B cell (primary cell): ENCODE measurements at regions not wholly inside any gene's neighbourhood (a gene's known extent, or its start where the extent isn't known, plus 50 kb on each side); places are given as distances from the start of the nearest gene placed in this dataset.

Experiments
- ATAC-seq: fragments of 200-7000 bp; cut with Tn5 transposase; one replicate; pipeline ENCODE4 v1.10.0; 2021; ENCODE audit warnings: low read depth, mild to moderate bottlenecking, moderate number of reproducible peaks, moderate library complexity
- CTCF ChIA-PET: fragments of 350-600 bp; sonication (Branson Sonifier 250); formaldehyde crosslinking; loops from one replicate; lab custom pipeline; 2021; ENCODE audit warnings: antibody characterized with exemption, inconsistent platforms; lab: Charles Lee
- POLR2A ChIA-PET: fragments of 350-600 bp; sonication (Branson Sonifier 250); formaldehyde crosslinking; loops from one replicate; lab custom pipeline; 2021; ENCODE audit warnings: antibody characterized with exemption; lab: Charles Lee
- DNase-seq: peaks from one replicate; pipeline ENCODE4 v3.0.0; 2013
- H2AFZ ChIP-seq: 2 replicates; pipeline ENCODE4 v1.6.1; 2012; ENCODE audit warnings: mild to moderate bottlenecking, low read depth, low read length; ENCODE audit not compliant: insufficient read depth, poor library complexity, severe bottlenecking
- H3K27ac ChIP-seq, 2 donors: 1 replicate in 1 of 2; 2 replicates in 1 of 2; pipeline ENCODE4 v1.5.1; 2012 to 2013; ENCODE audit warnings: low read length in 2 of 2, mild to moderate bottlenecking in 2 of 2, moderate library complexity in 1 of 2
- H3K27me3 ChIP-seq, 4 experiments: fragments of 200-600 bp in 1 of 4; sonication (generic) in 1 of 4; replicated peaks in 1 of 4; 1 replicate in 2 of 4; 2 replicates in 2 of 4; pipeline versions ENCODE4 v1.6.1 to v1.7.0; 2013 to 2016; ENCODE audit warnings: low read length in 3 of 4, mild to moderate bottlenecking in 2 of 4, mixed read lengths in 1 of 4, moderate library complexity in 1 of 4; ENCODE audit not compliant: insufficient read depth in 4 of 4, control insufficient read depth in 3 of 4; ENCODE audit errors: control extremely low read depth in 1 of 4
- H3K36me3 ChIP-seq, 2 experiments: replicated peaks in 1 of 2; 1 replicate in 1 of 2; 2 replicates in 1 of 2; pipeline versions ENCODE4 v1.6.1 to v1.7.1; 2013; ENCODE audit warnings: low read length in 1 of 2; ENCODE audit not compliant: insufficient read depth in 2 of 2, control insufficient read depth in 1 of 2; ENCODE audit errors: control extremely low read depth in 1 of 2, extremely low read depth in 1 of 2
- H3K4me1 ChIP-seq, 2 donors: fragments of 200-600 bp in 1 of 2; sonication (generic) in 1 of 2; 1 replicate in 1 of 2; 2 replicates in 1 of 2; pipeline versions ENCODE4 v1.5.1 to v1.6.1; 2013 to 2017; ENCODE audit warnings: low read length in 2 of 2; ENCODE audit not compliant: control insufficient read depth in 2 of 2, insufficient read depth in 2 of 2
- H3K4me2 ChIP-seq: replicated peaks from 2 replicates; pipeline ENCODE3; 2012; ENCODE audit warnings: mild to moderate bottlenecking, low read depth, low read length; ENCODE audit not compliant: poor library complexity, severe bottlenecking
- H3K4me3 ChIP-seq, 5 experiments: fragments of 200-600 bp in 1 of 5; sonication (generic) in 1 of 5; 1 replicate in 3 of 5; 2 replicates in 2 of 5; pipeline versions ENCODE4 v1.5.1 to v1.7.0; 2011 to 2016; ENCODE audit warnings: low read length in 4 of 5, mild to moderate bottlenecking in 4 of 5, low read depth in 2 of 5, control low read depth in 1 of 5, moderate library complexity in 1 of 5; ENCODE audit not compliant: insufficient read depth in 1 of 5; ENCODE audit errors: control extremely low read depth in 1 of 5, extremely low read depth in 1 of 5
- H3K79me2 ChIP-seq: fragments of 200-600 bp; sonication (generic); one replicate; pipeline ENCODE4 v1.6.0; 2016; ENCODE audit warnings: low read length; ENCODE audit not compliant: control insufficient read depth, insufficient read depth
- H3K9ac ChIP-seq: fragments of 200-600 bp; sonication (generic); 2 replicates; pipeline ENCODE4 v1.6.1; 2017; ENCODE audit warnings: mild to moderate bottlenecking, low read length, moderate library complexity
- H3K9me3 ChIP-seq, 3 donors: one replicate each; pipeline versions ENCODE4 v1.6.1 to v1.7.1; 2013; ENCODE audit warnings: low read length in 2 of 3; ENCODE audit not compliant: control insufficient read depth in 2 of 3, insufficient read depth in 1 of 3; ENCODE audit errors: control extremely low read depth in 1 of 3
- H4K20me1 ChIP-seq: 2 replicates; pipeline ENCODE4 v1.6.0; 2012; ENCODE audit warnings: mild to moderate bottlenecking, low read length; ENCODE audit not compliant: insufficient read depth, control insufficient read depth, poor library complexity, severe bottlenecking
- H3K27ac Mint-ChIP-seq: one replicate; pipeline ENCODE4 v1.8.0; 2021; ENCODE audit warnings: mixed read lengths
- H3K27me3 Mint-ChIP-seq: one replicate; pipeline ENCODE4 v1.8.0; 2021; ENCODE audit warnings: mixed read lengths
- H3K4me1 Mint-ChIP-seq: one replicate; pipeline ENCODE4 v1.8.0; 2021; ENCODE audit warnings: mixed read lengths
- H3K4me3 Mint-ChIP-seq: one replicate; pipeline ENCODE4 v1.8.0; 2021; ENCODE audit warnings: mixed read lengths
- H3K9me3 Mint-ChIP-seq: one replicate; pipeline ENCODE4 v1.8.0; 2022; ENCODE audit warnings: mixed read lengths; ENCODE audit not compliant: insufficient read depth
- EZH2 ChIP-seq: IDR thresholded peaks from 2 replicates; pipeline ENCODE4 v1.6.1; 2012; ENCODE audit warnings: borderline replicate concordance, low read depth, mild to moderate bottlenecking, moderate library complexity, low read length; ENCODE audit not compliant: insufficient read depth, poor library complexity, severe bottlenecking
- WGBS: methylation state at CpG from one replicate; pipeline ENCODE4 v1.1.5; 2013; ENCODE audit warnings: missing lambda C conversion rate; ENCODE audit not compliant: insufficient coverage; 5-methylcytosine and 5-hydroxymethylcytosine counted together
- intact Hi-C: fragments of 100-400 bp; cut with micrococcal nuclease; formaldehyde crosslinking; loops from one replicate; pipeline ENCODE4 v1.10.0; 2022
- TF ChIP-seq, protein P1 (sequence below): fragments of 200-600 bp; IDR thresholded peaks from one replicate; pipeline ENCODE4 v1.8.0; 2022; ENCODE audit warnings: antibody characterized with exemption, mild to moderate bottlenecking

- H3K9me3 ChIP-seq: peaks cover 0 to 4% (median 0%) of the 10 kb centered on the region in 3 donors
- Mint-ChIP-seq H3K4me1 (no peaks in the 10 kb centered on the region), H3K4me3 (no peak overlapping the region), H3K9me3 (no peaks in the 10 kb centered on the region), H3K27ac (no peak overlapping the region), H3K27me3 (peaks cover 6% of the 10 kb centered on the region)
- no peak overlapping the region for H3K27ac ChIP-seq
- H3K9ac ChIP-seq: no peak overlapping the region
- no peaks in the 10 kb centered on the region for H4K20me1 ChIP-seq
- ATAC-seq: no peak
- TF ChIP-seq, protein P1, sequence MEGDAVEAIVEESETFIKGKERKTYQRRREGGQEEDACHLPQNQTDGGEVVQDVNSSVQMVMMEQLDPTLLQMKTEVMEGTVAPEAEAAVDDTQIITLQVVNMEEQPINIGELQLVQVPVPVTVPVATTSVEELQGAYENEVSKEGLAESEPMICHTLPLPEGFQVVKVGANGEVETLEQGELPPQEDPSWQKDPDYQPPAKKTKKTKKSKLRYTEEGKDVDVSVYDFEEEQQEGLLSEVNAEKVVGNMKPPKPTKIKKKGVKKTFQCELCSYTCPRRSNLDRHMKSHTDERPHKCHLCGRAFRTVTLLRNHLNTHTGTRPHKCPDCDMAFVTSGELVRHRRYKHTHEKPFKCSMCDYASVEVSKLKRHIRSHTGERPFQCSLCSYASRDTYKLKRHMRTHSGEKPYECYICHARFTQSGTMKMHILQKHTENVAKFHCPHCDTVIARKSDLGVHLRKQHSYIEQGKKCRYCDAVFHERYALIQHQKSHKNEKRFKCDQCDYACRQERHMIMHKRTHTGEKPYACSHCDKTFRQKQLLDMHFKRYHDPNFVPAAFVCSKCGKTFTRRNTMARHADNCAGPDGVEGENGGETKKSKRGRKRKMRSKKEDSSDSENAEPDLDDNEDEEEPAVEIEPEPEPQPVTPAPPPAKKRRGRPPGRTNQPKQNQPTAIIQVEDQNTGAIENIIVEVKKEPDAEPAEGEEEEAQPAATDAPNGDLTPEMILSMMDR: no peak
- TF ChIP-seq EZH2: no peak
- H3K4me2 ChIP-seq: no peak overlapping the region
- H3K4me3 ChIP-seq: no peak overlapping the region
- no peaks in the 10 kb centered on the region for H3K4me1 ChIP-seq
- no peaks in the 10 kb centered on the region for H3K36me3 ChIP-seq
- 53% methylated on average over 2 of the region's 3 CpGs for WGBS
- POLR2A ChIA-PET: no interaction called here
- no peaks in the 10 kb centered on the region for H3K79me2 ChIP-seq
- CTCF ChIA-PET: no interaction called here
- no peak overlapping the region for H2AFZ ChIP-seq
- no peak for DNase-seq
- intact Hi-C loops: no loop called here
- no peaks in the 10 kb centered on the region for H3K27me3 ChIP-seq
These were observed 60.8 kb upstream of the HABP2 start for GRCh38 chr10:113491967-113492565.

DNA sequence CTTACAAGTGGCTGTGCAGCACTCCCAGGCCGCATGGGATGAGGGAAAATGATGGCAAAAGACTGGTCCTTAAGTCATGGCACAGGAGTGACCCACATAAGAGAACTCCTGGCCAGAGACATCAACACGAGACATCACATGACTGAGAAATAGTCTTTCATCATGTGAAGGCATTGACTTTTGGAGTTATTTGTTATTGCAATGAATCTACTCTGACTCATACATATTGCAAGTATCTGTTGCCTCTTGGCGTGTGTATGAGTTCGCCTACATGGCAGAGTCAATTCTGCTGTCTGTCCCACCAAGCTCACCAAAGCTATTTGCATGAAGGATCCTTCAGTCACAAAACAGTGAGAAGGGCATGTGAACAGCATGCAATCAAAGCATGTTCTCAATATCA lies 59.7 kb upstream of the HABP2 start:
- no peak overlapping the region for H3K27ac ChIP-seq
- no peak overlapping the region for H2AFZ ChIP-seq
- H3K27ac Mint-ChIP-seq: no peak overlapping the region
- H3K4me2 ChIP-seq: no peak overlapping the region
- no peaks in the 10 kb centered on the region for H3K36me3 ChIP-seq
- H3K27me3 Mint-ChIP-seq: peaks cover 9% of the 10 kb centered on the region
- no peak overlapping the region for H3K4me3 Mint-ChIP-seq
- H3K9me3 Mint-ChIP-seq: no peaks in the 10 kb centered on the region
- no peaks in the 10 kb centered on the region for H3K79me2 ChIP-seq
- intact Hi-C loops: no loop called here
- no peaks in the 10 kb centered on the region for H3K4me1 ChIP-seq
- CTCF ChIA-PET: no interaction called here
- H3K4me1 Mint-ChIP-seq: no peaks in the 10 kb centered on the region
- no CpG with 5 or more reads among the region's 4 CpGs for WGBS
- POLR2A ChIA-PET: no interaction called here
- H3K27me3 ChIP-seq: no peaks in the 10 kb centered on the region
- TF ChIP-seq, protein P1: no peak
- TF ChIP-seq EZH2: no peak
- H3K9ac ChIP-seq: no peak overlapping the region
- DNase-seq (no peak), ATAC-seq (no peak)
- no peaks in the 10 kb centered on the region for H4K20me1 ChIP-seq
- H3K4me3 ChIP-seq: no peak overlapping the region
- H3K9me3 ChIP-seq: peaks cover 0 to 4% (median 0%) of the 10 kb centered on the region in 3 donors
